ENCODE measurements at regions not wholly inside any gene's neighbourhood (a gene's known extent, or its start where the extent isn't known, plus 50 kb on each side); places are given as distances from the start of the nearest gene placed in this dataset.
"Not testable (repeated sequence)": the region's sequence is repeated elsewhere in the genome, so short reads cannot be mapped to it uniquely, and the experiment has no call there.

DNA sequence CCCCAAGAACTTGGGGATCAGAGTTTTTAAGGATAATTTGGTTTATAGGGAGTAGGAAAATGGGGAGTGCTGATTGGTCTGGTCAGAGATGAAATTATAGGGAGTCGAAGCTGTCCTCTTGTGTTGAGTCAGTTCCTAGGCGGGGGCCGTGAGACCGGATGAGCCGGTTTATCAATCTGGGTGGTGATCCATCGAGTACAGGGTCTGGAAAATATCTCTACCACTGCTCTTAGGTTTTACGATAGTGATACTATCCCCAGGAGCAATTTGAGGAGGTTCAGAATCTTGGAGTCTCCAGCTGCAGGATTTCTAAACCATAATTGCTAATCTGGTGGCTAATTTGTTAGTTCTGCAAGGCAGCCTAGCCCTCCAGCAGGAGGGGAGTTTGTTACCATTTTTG, 403.4 kb downstream of the CDH11 start:
- no peak for DNase-seq

DNA sequence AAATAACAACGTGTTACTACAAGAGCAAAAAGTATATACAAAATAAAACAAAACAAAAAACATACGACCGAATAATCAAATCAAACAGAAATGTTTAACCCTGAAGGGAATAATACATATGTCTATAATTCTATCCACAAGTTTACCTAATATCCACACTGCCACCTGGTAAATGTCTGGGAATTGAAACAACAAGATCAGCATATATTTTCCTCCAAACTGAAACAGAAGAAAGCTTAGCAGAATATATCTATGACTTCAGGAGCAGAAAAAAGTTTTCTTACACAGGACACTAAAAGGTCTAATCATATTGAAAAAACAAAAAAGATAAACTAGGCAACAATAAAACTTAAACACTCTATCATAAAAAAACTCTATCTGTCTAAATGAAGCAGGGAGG, 404.0 kb downstream of the CDH11 start:
- DNase-seq = no peak

DNA sequence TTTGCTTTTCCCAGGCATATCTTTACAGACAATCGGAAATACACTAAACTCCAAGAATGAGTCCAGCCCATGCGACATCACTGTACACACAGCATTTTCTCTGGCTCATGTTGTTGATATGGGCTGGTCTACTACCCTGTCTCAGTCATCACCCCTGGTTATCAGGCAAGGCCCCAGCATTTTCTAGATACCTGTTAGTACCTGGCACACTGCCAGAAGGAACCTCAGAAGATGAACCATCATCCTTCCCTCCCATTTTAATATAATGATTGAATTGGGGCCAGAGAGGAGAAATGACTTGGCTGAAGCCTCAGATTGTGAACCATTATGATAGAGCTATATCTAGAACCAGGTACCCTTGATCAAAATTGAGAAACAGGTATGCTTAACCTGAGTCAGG, 406.2 kb downstream of the CDH11 start:
- DNase-seq = no peak

DNA sequence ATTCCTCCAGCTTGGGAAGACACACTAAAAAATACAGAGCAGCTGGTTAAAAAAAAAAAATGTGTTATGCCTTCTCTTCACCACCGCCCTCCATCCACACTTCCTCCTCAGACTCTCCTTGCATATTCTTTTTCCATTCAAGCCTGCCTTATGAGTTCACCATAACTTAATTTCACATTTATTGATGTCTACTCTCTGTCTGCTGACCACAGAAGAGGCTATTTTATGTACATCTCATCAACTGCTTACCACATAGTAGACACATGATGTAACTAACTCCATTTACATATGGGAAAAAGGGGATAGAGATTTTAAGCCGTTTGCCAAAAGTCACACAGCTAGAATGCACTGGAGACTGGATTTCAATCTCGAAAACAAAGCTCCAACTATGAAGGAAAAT, 409.8 kb downstream of the CDH11 start:
- no peak for DNase-seq

DNA sequence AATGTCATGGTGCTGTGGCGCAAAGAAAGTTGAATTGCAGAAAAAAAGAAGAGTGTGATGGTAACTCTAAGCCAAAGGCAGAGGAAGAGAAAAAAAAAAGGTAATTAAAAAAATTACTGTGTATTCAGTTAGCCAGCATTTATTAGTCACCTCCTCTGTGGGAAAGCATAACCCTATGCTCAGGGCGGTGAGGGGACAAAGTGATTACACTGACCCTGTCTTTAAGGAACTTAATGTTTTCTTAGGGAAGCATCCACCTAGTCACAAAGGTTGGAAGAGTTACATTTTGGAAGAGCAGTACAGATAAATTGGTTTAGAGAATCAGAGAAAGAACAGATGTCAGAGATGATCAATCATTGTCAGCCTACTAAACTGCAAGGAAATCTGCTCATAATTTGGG, 410.3 kb downstream of the CDH11 start:
- no peak for DNase-seq

DNA sequence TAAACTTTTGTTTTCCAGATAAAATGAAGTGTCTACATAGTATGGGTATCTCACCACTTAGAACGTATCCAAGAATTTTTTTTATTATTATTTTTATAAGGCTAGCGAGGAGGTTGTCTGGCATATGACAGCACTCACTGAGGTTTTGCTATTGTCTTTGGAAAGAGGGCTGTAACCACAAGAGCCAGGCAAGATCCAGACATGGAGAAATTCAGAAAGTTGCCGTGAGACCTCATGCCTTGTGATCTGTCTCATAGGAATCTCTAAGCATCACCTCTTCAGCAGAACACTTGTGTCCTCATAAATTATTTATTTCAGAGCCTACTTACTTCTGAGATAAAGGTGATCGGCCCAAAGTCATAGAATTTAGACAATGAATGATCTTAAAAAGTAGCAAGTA, 410.8 kb downstream of the CDH11 start:
- no peak for DNase-seq

DNA sequence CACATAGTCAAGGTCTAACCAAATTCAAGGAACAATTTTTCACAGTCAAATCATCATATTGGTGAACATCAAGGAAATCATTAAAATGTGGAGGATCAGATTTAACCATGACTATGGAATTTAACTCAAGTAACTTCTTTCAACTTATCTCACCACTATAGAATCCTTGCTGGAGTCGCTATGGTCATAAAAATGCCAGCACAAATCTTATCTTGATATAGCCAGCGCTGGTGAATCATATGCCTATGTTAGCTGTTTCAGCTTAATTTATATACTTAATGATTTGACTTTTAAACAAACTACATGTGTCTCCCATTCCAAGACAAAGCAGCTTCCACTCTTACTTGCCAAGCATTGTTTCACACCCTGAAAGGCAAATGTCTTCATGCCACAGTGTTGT, 416.4 kb downstream of the CDH11 start:
- DNase-seq = no peak

DNA sequence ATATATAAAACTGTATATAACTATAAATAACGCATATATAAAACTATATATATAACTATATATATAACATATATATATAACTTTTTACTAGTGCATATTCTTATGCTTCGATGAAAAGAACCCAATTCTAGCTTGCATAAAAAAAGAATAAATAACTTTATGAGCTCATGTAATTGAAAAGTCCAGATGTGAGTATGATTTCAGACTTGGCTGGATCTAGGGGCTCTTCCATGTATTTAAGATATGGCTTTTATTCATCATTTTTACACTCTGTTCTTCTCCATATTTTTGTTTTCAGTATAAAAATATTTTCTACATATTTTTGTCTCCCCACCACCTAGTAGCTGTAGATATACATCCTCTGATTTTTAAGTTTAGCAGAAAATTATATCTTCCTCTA, 417.5 kb downstream of the CDH11 start:
- no peak for DNase-seq

DNA sequence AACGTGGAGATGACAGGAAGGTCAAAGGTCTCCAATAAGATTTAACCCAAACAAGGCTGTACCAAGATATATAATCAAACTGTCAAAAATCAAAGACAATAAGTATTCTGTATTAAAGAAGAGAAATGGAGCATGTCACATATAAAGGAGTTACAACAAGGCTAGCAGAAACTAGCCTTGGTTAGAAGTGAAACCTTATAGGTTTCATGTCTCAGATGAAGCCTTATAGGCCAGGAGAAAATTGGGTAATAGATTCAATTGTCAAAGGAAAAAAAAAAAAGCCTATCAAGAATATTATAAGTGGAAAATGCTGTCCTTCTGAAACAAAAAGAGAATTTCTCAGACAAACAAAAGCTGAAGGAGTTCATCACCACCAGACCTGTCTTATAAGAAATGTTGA, 419.4 kb downstream of the CDH11 start:
- DNase-seq = no peak

DNA sequence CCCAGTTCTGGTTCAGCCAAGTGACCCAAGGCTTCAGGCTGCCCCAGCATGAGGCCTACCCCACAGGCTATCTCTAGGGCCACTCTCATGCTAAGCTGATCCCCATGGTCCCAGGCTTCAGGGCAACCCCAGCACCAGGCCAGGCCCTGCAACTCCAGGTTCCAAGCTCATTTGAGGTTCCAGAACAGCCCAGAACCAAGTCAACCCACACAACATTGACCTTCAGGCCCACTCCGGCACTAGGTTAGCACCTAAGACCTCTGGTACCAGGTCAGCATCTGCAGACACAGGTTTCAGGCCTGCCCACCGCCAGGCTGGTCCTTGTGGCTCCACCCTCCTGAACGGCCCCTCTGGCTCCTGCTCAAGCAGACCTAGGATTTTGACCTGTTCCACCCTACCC, 421.2 kb downstream of the CDH11 start:
- no peak for DNase-seq

DNA sequence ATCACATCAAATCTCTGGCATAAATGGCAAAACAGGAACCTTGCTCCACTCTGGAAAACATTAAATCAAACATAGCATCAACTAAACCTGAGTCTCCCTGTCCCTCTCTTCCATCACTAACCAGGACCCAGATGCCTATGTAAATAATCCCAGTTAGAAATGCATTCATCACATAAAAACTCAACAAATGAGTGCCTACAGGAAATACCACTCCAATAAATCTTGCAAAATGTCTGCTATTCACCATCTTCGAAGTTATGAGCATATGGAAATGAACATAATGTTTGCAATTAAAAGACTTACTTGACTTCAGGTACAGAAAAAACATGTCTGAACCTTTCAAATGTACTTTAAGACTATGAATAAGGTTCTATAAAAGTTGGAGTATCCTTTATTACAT, 425.0 kb downstream of the CDH11 start:
- no peak for DNase-seq

DNA sequence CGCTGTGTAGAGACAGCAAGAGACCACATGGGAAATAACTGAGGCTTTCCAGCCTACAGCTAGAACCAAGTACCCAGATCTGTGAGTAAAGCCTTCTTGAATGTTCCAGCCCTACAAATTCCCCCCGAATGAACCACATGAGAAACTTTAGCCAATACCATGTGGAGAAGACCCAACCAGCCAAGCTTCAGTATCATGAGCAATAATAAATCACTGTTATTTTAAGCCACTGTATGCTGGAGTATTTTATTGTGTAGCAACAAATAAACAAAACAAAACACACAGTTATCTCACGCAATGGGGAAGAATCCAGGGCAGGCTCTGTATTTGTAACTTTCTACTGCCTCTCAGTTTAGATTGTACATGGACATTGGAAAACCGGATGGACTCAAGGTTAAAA, 426.2 kb downstream of the CDH11 start:
- no peak for DNase-seq

DNA sequence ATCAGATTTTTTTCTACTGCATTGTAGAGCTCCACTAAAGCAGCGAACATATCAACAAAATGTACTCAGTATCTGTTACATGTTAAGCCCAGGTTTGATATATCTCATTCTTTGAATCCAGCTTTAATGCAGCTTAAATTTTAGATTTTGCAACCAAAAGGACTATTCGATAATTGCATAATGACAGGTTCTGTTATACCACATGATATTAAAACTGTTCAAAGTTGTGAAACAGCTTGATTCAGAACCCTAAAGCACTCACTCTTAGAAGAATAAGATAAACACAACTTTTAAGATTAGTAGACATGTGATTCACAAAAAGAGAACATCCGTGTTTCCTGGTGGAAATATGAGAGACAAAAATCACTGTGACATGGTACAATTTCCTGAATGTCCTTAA, 427.9 kb downstream of the CDH11 start:
- DNase-seq = no peak

DNA sequence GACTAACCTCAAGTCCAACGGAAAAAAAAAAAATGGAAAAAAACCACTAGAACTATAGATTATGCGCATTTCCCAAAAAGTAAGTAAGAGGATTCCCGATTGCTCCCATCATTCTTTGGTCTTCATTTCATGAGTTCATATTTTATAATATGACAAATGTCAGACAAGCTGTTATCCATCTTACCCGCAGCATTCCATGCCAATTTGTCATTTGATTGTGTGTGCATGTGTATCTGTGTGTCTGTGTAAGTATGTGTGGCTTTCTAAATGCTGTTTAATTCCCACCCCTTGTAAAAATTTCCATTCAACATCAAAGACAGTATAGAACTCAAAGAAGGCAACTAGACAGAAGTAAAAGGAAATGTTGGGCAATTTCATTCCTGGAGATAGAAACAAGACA, 434.1 kb downstream of the CDH11 start:
- no peak for DNase-seq

DNA sequence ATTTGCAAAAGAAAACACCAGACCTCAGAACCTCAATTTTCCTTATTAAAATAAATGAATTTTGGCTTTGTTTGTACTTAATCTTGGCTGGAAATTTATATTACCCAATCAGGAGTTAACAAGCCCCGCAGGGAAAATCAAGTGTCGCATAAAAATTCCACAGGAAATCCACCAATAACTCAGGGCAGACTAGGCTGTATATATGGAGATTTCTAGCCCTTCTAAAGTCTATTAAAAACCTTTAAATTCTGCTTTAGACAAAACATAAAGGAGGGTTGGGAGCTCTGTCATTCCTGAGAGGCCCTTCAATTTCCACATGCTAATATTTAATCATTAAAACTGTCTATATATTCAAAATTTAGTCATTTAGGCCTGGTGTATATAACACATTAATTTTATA, 434.7 kb downstream of the CDH11 start:
- DNase-seq = no peak

DNA sequence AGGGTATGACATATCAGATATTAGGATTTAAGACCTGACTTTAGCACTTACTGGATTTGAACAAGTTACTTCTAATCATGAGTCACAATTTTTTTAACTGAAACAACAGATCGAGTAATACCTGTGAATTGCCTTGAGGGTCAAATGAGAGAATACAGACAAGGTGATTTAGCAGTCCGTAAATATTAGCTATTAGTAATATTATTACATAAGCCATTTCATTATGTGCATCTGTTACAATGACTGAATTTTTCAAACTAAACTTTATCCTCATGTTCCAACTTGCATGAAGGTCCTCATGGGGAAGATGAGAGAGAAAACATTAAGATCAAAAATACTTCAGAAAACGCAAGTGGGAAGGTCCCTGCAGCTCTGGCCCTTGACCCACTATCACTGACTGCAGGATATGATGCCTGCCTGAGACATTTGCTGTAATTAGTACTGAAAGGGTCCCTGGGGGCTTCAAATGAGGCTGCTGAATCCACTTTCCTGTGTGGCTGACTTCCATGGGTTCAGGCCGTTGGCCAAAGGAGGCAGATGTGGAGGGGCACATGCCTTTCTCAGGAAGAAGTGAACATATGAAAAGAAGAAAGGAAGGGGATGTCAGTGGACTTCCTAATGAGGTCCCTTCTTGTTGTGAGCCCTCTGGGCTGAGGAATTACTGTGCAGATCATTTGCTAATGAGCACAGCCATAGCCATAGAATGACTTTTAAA, 441.7 kb downstream of the CDH11 start:
- DNase-seq = no peak

DNA sequence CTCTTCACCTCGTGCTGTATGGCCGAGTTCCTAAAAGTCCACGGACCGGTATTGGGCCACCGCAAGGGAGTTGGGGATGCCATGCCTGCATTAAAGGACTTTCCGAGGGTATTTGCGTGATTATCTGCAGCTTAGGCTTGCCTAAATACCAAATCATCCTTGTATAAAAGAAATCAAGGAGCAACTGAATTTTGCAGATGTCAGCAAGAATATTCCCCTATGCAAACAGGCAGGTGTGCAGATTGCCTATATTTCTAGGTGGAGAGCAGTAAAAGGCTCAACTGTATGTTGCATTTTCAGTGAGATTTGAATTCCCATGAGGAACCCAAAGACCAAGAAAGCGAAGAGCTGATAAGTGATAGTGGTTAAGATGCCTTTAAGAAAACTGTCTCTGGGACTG, 452.3 kb downstream of the CDH11 start:
- no peak for DNase-seq

DNA sequence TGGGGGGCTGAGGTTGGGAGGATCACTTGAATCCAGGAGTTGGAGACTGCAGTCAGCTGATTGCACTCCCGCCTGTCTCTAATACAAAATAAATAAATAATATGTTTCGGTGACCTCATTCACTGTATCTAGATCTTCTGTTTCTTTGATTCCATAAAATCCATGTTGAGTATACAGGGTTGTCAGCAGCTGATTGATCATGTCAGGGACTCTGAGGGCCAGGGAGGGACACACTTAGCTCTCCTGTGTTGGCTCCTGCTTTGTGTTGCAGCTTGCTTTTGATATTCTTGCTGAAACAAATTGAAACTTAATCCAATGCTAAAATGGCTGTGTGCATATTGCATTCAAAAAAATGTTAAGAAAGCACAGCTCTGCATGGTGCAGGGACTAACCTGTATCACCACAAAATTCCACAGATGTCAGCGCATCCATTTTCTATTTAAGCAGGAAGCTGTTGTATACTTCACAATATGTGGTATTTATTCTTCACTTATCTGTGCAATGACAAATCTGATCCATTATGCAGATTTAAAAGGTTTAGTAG, 454.5 kb downstream of the CDH11 start:
- no peak for DNase-seq

DNA sequence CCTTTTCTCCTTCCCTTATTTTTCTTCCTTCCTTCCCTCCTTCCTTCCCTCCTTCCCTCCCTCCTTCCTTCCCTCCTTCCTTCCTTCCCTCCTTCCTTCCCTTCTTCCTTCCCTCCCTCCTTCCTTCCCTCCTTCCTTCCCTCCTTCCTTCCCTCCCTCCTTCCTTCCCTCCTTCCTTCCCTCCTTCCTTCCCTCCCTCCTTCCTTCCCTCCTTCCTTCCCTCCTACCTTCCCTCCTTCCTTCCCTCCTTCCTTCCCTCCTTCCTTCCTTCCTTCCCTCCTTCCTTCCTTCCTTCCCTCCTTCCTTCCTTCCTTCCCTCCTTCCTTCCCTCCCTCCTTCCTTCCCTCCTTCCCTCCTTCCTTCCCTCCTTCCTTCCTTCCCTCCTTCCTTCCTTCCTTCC, 459.6 kb downstream of the CDH11 start:
- DNase-seq = not testable (repeated sequence)

DNA sequence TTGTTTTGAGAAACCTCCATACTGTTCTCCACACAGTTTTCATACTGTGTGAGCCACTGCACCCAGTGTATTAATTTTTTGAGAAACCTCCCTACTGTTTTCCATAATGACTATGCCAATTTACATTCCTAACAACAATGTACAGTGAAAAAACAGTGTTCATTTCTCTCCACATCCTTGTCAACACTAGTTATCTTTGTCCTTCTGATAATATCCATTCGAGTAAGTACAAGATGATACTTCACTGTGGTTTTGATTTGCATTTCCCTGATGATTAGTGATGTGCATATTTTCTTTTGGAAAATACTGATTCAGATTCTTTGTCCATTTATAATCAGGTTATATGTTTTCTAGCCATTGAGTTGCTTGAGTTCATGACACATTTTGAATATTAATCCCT, 462.0 kb downstream of the CDH11 start:
- no peak for DNase-seq

DNA sequence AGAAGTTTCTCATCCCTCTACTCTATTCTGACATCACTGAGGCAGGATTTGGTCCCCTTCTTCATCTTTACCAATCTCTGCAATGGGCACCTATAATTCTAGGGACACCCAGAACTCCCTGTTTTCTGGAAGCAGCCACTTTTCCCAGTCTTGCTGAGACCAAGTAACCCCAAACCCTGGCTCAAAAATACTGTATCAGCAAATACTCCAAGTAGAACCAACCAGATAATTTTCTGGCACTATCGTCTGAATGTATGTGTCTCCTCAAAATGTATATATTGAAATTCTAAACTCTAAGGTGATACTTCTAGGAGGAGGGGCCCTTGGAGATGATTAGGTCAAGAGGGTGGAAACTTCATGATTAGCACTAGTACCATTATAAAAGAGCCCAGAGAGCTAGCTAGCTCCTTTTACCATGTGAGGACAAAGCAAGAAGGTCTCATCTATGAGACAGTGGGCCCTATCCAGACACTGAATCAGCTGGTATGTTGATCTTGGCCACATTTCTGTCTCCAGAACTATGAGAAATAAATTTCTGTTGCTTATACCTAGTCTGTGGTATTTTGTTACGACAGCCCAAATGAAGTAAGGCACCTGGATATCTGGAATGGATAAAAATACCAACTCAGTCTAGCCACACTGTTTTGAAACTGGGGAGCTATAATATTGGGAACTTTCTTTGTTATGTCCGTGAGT, 464.4 kb downstream of the CDH11 start:
- no peak for DNase-seq

DNA sequence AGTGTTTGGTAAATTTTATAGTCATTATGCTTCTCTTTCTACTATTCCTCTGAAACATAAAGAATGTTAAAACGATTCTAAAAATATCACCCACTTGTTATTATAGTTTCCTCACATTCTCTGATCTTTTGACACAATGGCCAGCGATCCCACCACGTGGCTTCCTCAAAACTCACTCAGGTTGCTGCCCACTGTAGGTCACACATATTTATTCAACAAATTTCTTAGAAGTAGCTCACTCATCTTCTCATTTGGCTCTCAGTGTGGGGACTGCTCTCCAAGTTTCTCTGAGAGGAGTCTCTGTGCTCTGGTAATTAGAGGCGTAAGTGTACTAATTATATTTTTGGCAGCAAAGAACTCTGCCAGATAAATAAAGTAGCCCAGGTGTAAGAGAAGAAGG, 465.4 kb downstream of the CDH11 start:
- no peak for DNase-seq

DNA sequence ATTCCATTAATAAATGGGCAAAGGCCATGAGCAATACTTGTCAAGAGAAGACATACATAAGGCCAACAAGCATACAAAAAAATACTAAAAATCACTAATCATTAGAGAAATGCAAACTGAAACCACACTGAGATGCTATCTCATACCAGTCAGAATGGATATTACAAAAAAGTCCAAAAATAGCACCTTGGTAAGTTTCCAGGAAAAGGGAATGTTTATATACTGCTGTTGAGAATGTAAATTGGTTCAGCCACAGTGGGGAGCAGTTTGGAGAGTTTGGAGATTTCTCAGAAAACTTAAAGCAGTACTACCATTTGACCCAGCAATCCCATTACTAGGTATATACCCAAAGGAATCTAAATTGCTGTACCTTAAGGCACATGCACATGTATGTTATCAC, 467.7 kb downstream of the CDH11 start:
- no peak for DNase-seq

DNA sequence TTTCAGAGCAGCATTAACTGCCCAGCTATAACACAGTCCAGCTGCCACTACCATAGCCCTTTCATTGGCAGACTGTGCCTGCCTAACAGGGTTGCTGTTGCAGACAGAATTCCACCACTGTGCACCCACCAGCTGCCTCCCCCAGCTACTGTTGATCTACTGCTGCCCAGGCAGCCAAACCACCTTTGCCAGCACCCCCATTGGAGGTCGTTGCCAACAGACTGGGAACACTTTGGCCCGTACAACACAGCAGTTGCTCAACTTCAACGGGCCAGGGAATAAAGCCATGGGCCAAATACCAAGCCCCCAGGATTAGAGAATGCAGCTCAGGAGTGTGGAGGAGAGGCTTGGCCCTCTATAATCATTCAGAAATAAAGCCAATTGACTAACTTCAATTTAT, 473.6 kb downstream of the CDH11 start:
- DNase-seq = no peak

DNA sequence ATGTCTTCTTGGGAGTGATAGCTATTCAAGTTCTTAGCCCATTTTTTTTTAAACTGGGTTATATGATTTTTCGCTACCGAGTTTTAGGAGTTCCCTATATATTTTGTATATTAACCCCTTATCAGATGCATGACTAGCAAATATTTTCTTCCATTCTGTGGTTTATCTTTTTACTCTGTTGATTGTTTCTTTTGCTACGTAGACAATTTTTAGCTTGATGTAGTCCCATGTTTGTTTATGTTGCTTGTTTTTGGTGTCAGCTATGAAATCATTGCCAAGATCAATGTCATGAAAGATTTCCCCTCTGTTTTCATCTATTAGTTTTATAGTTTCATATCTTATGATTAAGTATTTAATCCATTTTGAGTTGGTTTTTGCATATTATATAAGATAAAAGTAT, 480.5 kb downstream of the CDH11 start:
- no peak for DNase-seq

Data from NCI-H2029 treated with DMSO at 0.1 percent for 48 hours (cell line).